ENCODE measurements at regions not wholly inside any gene's neighbourhood (a gene's known extent, or its start where the extent isn't known, plus 50 kb on each side); places are given as distances from the start of the nearest gene placed in this dataset.

DNA sequence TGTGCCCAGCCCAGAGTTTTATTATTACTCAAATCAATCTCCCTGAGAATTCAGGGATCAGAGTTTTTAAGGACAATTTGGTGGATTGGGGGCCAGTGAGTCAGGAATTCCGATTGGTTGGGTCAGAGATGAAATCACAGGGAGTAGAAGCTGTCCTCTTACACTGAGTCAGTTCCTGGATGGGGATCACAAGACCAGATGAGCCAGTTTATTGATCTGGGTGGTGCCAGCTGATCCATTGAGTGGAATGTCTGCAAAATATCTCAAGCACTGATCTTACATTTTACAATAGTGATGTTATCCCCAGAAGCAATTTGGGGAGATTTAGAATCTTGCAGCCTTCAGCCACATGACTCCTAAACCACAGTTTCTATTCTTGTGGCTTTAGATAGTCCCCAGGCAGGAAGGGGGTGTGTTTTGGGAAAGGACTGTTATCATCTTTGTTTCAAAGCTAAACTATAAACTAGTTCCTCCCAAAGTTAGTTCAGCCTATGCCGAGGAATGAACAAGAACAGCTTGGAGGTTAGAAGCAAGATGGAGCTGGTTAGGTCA is 89.1 kb upstream of the CNOT2 start:
- Mint-ChIP-seq H3K4me3 (no peak overlapping the region), H3K27me3 (ENCODE audit: low read depth) (peaks cover 10% of the 10 kb centered on the region), H3K9me3 (peaks cover 24% of the 10 kb centered on the region), H3K36me3 (ENCODE audit: insufficient read depth) (peaks cover 2% of the 10 kb centered on the region), H3K4me1 (ENCODE audit: low read depth) (no peaks in the 10 kb centered on the region)
- ATAC-seq (no peak), DNase-seq (no peak)

DNA sequence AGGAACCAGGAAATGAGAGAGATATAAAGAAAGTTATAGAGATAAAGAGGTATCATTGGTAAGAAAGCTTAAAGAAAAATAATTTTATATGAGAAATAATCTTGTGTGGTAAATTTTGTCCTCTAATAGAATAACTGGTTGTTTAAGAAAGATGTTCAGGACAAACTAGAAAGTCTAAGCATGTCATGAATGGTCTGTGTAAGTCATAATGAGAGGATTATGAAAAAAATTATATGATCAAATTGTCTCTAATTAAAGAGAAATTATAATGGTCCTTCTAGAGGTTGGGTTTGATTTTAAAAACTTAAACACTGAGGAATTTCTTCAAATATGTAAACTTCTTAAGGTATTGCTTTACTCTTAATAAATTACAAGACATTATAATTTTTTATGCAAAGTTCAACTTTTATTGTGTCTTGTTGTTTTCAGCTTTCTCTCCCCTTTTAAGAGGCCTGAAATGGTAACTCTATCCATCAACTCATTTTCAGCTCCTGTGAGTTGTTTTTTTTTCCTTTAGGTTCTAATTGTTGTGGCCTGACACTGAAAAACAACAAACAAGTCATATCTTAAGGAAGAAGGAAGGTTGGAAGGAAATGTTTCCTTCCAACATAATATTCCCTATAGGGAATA is 88.2 kb upstream of the CNOT2 start:
- Mint-ChIP-seq H3K9me3 (peaks cover 24% of the 10 kb centered on the region), H3K4me3 (no peak overlapping the region), H3K36me3 (ENCODE audit: insufficient read depth) (peaks cover 2% of the 10 kb centered on the region), H3K27me3 (ENCODE audit: low read depth) (peaks cover 10% of the 10 kb centered on the region), H3K4me1 (ENCODE audit: low read depth) (no peaks in the 10 kb centered on the region)
- ATAC-seq: no peak
- no peak for DNase-seq

DNA sequence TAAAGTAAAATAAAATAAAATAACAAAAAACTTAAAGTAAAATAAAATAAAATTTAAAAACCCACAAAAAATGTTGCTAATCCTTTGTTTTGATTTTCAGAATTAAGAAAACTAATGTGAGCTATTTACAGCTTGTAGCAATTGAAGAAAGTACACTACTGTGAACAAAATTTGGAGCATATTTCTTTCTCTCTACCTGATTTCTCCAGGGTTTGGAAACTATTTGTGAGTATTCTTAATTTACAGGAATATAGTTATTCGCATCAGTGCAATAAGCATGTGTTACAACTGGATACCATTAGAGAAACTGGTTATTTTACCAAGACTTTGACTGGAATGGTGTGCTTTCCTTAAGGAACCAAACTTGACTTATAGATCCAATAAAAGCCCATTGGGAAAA is 86.1 kb upstream of the CNOT2 start:
- DNase-seq (no peak), ATAC-seq (no peak)
- Mint-ChIP-seq H3K27me3 (ENCODE audit: low read depth) (peaks cover 8% of the 10 kb centered on the region), H3K9me3 (peaks cover 24% of the 10 kb centered on the region), H3K4me3 (no peak overlapping the region), H3K36me3 (ENCODE audit: insufficient read depth) (peaks cover 2% of the 10 kb centered on the region), H3K4me1 (ENCODE audit: low read depth) (no peaks in the 10 kb centered on the region)

DNA sequence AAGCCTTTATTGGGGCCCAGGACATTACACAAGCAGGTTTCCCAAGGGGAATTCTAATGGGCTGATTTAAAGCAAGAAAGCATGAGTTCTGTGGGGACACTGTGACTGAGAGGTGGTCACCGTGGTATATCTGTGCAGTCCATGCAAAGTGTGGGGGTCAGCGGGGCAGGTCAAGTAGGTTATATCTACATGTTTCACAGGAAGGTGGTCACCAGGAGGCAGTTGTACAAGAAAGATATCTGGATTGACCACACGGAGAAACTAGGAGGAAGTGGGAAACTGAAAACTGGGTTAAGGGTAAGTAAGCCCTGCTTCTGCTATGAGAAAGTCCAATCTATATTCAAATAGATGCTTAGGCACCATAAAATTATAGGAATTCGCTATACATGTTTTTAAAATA is 77.8 kb upstream of the CNOT2 start:
- Mint-ChIP-seq H3K27me3 (ENCODE audit: low read depth) (peaks cover 3% of the 10 kb centered on the region), H3K4me3 (no peak overlapping the region), H3K36me3 (ENCODE audit: insufficient read depth) (no peaks in the 10 kb centered on the region), H3K9me3 (no peaks in the 10 kb centered on the region), H3K4me1 (ENCODE audit: low read depth) (peaks cover 2% of the 10 kb centered on the region)
- ATAC-seq (no peak), DNase-seq (no peak)

DNA sequence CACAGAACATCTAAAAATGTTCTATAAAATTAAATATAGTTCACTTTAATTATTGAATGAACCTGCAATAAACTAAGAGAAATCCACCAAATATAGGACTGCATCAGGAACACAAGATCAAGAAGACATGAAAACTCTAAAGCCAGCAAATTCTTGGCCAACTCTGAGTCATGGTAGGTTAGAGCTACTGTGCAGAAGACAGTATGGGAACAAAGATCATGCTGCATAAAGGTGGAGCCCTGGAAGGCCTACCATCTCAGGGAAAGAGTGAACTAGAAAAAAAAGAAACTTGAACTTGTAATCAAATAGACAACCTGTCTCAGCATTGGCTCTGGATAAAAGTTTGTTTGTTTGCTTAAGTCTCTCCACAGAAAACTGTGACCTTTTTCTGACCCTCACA is 66.9 kb upstream of the CNOT2 start:
- H3K36me3 Mint-ChIP-seq (ENCODE audit: insufficient read depth): no peaks in the 10 kb centered on the region
- no peaks in the 10 kb centered on the region for H3K9me3 Mint-ChIP-seq
- no peak for DNase-seq
- H3K27me3 Mint-ChIP-seq (ENCODE audit: low read depth): peaks cover 5% of the 10 kb centered on the region
- H3K4me1 Mint-ChIP-seq (ENCODE audit: low read depth): no peaks in the 10 kb centered on the region
- H3K4me3 Mint-ChIP-seq: no peak overlapping the region
- ATAC-seq: no peak

DNA sequence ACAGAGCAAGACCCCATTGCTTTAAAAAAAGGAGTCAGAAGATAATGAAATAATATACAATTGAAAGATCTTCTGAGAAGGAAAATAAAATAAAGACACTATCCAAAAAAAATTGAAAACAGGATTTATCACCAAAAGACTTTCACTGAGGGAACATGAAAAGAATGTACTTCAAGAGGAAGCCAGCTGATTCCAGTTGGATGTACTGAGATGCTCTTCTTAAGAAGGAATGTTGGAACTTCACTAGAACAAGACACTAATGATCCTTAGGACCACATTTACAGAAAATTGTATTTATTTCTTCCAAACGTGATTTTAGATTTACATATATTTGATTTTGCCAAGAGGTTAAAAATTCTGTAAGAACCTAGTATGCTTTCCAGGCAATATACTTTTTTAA is 65.6 kb upstream of the CNOT2 start:
- Mint-ChIP-seq H3K9me3 (no peaks in the 10 kb centered on the region), H3K36me3 (ENCODE audit: insufficient read depth) (no peaks in the 10 kb centered on the region), H3K4me3 (no peak overlapping the region), H3K27me3 (ENCODE audit: low read depth) (peaks cover 5% of the 10 kb centered on the region), H3K4me1 (ENCODE audit: low read depth) (no peaks in the 10 kb centered on the region)
- ATAC-seq (no peak), DNase-seq (no peak)

DNA sequence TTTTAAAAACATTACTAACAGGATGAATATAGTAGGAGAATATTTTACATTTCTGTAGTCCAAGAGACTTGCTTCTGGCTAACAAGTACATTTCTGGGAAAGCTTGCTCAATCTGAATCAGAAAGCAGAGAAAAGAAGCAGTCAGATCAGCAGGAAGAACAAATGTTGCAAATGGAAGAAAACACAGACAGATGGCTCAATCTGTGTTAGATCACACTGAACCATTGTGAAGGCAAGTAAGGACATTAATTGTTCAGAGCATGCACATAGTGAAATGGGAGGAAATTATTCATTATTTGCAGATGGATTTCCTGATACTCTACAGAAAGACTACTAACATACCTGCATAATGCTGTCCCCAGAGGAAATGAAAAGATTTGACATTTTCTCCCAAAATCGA is 65.2 kb upstream of the CNOT2 start:
- Mint-ChIP-seq H3K4me3 (no peak overlapping the region), H3K9me3 (no peaks in the 10 kb centered on the region), H3K4me1 (ENCODE audit: low read depth) (no peaks in the 10 kb centered on the region), H3K27me3 (ENCODE audit: low read depth) (peaks cover 5% of the 10 kb centered on the region), H3K36me3 (ENCODE audit: insufficient read depth) (no peaks in the 10 kb centered on the region)
- ATAC-seq (no peak), DNase-seq (no peak)

DNA sequence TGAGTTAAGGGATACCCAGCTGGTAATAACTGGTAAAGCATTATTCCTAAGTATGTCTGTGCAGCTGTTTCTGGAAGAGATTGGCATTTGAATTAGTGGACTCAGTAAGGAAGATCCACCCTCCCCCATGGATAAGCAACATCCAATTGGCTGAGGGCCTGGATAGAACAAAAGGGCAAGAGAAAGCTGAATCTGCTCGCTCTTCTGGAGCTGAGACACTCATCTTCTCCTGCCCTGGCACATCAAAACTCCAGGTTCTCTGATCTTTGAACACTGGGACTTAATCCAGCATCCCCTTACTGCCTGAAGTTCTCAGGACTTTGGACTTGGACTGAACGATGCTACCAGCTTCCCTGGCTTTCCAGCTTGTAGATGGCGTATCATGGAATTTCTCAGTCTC is 63.1 kb upstream of the CNOT2 start:
- DNase-seq: no peak
- no peak for ATAC-seq
- H3K4me1 Mint-ChIP-seq (ENCODE audit: low read depth): no peaks in the 10 kb centered on the region
- no peak overlapping the region for H3K4me3 Mint-ChIP-seq
- no peaks in the 10 kb centered on the region for H3K9me3 Mint-ChIP-seq
- H3K27me3 Mint-ChIP-seq (ENCODE audit: low read depth): peaks cover 5% of the 10 kb centered on the region
- H3K36me3 Mint-ChIP-seq (ENCODE audit: insufficient read depth): no peaks in the 10 kb centered on the region

DNA sequence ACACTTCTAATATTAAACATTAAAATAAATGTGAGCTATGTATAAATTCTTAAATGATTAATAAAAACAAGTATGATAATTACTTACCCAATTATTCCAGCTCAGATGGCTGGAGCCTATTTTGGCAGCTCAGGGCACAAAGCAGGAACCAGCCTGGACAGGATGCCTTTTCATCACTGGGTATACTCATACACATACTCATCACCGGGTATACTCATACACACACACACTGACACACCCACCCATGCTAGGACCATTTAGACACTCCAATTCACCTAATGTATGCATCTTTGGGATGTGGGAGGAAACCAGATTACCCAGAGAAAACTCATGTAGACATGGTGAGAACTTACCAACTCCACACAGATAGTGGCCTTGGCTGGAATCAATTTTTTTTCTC is 57.9 kb upstream of the CNOT2 start:
- no peaks in the 10 kb centered on the region for H3K36me3 Mint-ChIP-seq (ENCODE audit: insufficient read depth)
- DNase-seq: no peak
- no peak for ATAC-seq
- H3K4me3 Mint-ChIP-seq: no peak overlapping the region
- no peaks in the 10 kb centered on the region for H3K4me1 Mint-ChIP-seq (ENCODE audit: low read depth)
- peaks cover 7% of the 10 kb centered on the region for H3K27me3 Mint-ChIP-seq (ENCODE audit: low read depth)
- no peaks in the 10 kb centered on the region for H3K9me3 Mint-ChIP-seq

DNA sequence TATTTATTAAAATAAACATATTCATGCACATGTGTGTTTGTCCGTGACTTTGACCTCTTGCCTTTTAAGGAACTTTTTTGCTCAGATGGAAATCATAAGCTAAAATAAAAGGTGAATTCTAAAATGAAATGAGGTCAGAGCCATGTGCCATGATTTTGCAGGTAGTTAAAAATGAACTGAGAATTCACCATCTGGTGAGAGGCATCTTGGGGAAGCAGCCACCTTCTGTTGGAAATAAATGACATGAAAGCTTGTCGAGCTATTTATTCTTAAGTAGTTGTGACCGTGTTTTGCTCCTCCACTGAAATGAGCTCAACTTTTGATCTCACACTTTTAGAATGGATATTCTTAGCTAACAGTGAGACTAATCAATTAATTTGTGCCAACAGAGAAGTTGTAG is 56.8 kb upstream of the CNOT2 start:
- Mint-ChIP-seq H3K36me3 (ENCODE audit: insufficient read depth) (no peaks in the 10 kb centered on the region), H3K27me3 (ENCODE audit: low read depth) (peaks cover 1% of the 10 kb centered on the region), H3K4me3 (no peak overlapping the region), H3K4me1 (ENCODE audit: low read depth) (no peaks in the 10 kb centered on the region), H3K9me3 (no peaks in the 10 kb centered on the region)
- no peak for ATAC-seq
- no peak for DNase-seq

DNA sequence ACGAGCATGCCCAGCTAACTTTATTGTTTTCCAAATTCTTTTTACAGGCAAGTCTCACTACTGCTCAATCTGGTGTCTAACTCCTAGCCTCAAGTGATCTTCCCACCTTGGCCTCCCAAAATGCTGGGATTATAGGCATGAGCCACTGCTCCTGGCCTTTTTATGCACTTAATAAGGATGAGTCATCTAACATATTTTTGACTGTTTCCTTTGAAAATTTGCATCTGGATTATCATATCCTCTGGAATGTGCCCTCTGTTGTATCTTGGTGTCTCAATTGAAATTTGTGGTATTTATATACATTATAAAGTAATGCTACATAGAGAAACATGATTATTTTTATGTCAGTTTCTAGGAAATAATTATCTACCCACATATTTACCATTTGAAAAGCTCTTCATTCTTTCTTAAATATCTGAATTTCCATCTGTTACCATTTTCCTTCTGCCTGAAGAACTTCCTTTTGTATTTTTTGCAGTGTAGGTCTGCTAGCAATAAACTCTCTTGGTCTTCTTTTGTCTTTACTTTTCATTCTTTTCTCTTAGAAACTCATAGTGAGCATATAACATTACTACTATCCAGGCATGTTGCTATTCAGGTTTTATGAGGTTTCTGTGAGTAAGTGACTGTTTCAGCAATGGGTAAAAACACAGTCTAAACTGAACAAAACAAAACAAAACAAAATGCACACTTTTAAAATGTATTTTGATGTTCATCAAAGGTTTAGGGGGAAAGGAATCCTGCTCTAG is 52.8 kb upstream of the CNOT2 start:
- H3K27me3 Mint-ChIP-seq (ENCODE audit: low read depth): peaks cover 1% of the 10 kb centered on the region
- H3K4me1 Mint-ChIP-seq (ENCODE audit: low read depth): no peaks in the 10 kb centered on the region
- no peaks in the 10 kb centered on the region for H3K9me3 Mint-ChIP-seq
- H3K4me3 Mint-ChIP-seq: no peak overlapping the region
- no peaks in the 10 kb centered on the region for H3K36me3 Mint-ChIP-seq (ENCODE audit: insufficient read depth)
- DNase-seq (no peak), ATAC-seq (no peak)
